ENCODE measurements at regions not wholly inside any gene's neighbourhood (a gene's known extent, or its start where the extent isn't known, plus 50 kb on each side); places are given as distances from the start of the nearest gene placed in this dataset.

- intact Hi-C loops (cut with DNase I, micrococcal nuclease) = no loop called here
- DNase-seq (no peak), ATAC-seq (no peak)
These were observed 172.9 kb upstream of the NSMCE3 start for GRCh38 chr15:29442532-29442931.

DNA sequence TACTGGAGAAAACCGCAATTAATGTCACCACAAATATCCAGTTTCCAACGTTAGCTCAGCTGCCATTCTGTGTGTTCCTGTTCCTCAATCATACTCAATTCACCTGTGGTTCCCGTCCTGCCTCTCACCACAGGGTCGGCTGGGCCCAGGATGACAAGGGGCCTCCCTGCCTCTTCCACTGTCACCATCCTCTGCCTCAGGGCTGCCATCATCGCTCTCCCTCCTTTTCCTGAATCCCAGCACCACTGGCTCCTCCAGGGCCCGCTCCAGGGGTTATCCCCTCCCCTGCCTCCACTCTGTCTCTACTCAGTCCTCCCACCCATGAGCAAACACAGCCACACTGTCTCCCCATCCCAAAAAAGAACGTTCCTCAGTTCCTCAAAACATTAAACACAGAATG, 170.9 kb upstream of the NSMCE3 start:
- DNase-seq (no peak), ATAC-seq (no peak)
- intact Hi-C loops (cut with DNase I, micrococcal nuclease) = no loop called here

DNA sequence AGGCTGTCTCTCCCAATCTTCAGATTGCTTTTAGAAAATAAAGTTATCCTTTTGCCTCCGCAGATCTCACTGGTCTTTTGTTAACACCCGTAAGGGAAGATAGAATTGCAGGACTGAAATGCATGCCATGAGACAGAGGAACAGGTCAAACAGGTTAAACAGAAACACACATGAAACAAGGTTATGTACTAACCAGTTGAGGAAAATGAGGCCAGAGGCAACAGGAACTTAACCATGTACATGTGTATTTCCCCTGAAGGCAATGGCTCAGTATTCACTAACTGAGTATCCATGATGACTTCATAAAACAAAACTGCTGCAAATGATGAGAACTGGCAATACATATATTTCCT, 169.1 kb upstream of the NSMCE3 start:
- DNase-seq (no peak), ATAC-seq (peak; percentile 79)
- intact Hi-C loops (cut with DNase I, micrococcal nuclease) = no loop called here

GRCh38 chr15:29437888-29438702, 168.5 kb upstream of the NSMCE3 start:
- no peak for DNase-seq
- intact Hi-C loops (cut with DNase I, micrococcal nuclease) = no loop called here
- peak; percentile 69 for ATAC-seq

GRCh38 chr15:29435811-29436210, 166.2 kb upstream of the NSMCE3 start:
- ATAC-seq (no peak), DNase-seq (no peak)
- intact Hi-C loops (cut with DNase I, micrococcal nuclease) = no loop called here

DNA sequence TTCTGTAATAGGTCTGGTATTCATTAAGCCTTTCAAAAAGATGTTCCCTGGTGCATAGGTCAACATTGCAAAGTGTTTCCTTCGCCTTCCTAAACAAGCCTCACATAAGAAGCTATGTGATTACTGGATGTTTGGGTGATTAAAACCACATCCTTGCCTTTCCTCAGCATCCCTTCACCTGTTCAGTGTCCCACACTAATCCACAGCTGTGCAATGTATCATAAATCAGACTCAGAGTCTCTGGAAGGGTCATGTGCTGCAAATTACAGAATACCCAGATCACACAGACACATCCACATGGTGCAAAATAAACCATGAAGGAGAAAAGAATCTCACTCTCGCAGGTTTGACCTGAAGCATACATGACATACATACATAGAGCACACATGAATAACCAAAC, 164.7 kb upstream of the NSMCE3 start:
- intact Hi-C loops (cut with DNase I, micrococcal nuclease) = no loop called here
- ATAC-seq (no peak), DNase-seq (no peak)

DNA sequence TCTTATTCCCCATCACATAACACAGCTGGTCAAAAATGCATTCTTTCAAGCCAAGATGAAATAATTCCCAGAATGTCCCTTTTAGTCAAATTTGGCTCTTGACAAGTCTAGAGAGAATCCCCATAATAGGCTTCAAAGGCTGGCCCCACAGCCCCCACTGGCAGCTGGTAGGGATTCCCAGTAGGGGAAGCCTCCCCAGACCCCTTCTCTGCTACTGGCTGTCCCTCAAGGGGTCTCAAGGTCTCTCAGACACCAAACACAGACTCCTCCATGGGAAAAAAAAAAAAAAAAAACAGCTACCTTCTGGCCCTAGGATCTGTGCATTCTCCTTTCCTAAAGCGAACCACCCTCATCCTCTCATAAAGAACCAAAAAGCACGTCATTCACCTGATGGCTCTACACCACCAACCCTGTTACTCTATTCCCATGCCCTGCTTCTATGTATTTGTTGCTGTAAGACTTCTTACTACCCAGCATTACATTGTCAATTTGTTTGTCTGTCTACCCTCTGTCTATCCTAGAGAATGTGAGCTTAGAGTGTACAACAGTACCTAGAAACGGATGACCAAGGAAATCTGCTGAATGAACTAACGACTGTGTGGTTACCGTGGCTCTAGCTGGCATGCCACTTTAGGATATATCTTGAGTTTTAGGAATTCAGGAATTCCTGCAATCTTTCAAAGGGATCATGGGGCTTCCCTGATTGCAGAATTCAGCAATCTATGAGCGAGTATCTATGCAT, 164.1 kb upstream of the NSMCE3 start:
- no peak for DNase-seq
- intact Hi-C loops (cut with DNase I, micrococcal nuclease) = no loop called here
- ATAC-seq = no peak

- ATAC-seq = no peak
- intact Hi-C loops (cut with DNase I, micrococcal nuclease) = no loop called here
- DNase-seq = no peak
These were observed 163.4 kb upstream of the NSMCE3 start for GRCh38 chr15:29433050-29433318.

GRCh38 chr15:29432191-29433049, 162.8 kb upstream of the NSMCE3 start:
- DNase-seq (no peak), ATAC-seq (no peak)
- intact Hi-C loops (cut with DNase I, micrococcal nuclease) = no loop called here

- no peak for ATAC-seq
- no peak for DNase-seq
- intact Hi-C loops (cut with DNase I, micrococcal nuclease) = no loop called here
These were observed 161.2 kb upstream of the NSMCE3 start for GRCh38 chr15:29430831-29431230.

GRCh38 chr15:29430124-29430523, 160.5 kb upstream of the NSMCE3 start:
- ATAC-seq = no peak
- DNase-seq = no peak
- intact Hi-C loops (cut with DNase I, micrococcal nuclease) = no loop called here

DNA sequence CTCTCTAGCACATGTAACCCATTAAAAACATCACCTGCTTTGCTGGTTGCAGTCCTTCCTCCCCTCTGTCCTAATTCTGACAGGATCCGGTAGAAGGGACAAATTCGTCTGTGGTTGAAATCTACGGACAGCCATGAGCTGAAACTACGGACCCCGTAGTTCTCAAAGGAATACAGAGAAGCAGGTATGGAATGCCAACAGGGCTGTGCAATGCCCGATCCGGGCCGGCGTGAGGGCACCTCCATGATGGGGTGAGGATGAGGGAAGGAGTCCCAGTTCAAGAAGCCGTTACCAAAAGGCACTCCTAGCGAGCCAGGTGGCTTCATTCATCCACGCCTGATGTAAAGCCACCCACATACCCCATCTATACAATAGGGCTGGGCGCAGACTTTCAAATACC, 160.0 kb upstream of the NSMCE3 start:
- intact Hi-C loops (cut with DNase I, micrococcal nuclease) = no loop called here
- DNase-seq = no peak
- no peak for ATAC-seq

DNA sequence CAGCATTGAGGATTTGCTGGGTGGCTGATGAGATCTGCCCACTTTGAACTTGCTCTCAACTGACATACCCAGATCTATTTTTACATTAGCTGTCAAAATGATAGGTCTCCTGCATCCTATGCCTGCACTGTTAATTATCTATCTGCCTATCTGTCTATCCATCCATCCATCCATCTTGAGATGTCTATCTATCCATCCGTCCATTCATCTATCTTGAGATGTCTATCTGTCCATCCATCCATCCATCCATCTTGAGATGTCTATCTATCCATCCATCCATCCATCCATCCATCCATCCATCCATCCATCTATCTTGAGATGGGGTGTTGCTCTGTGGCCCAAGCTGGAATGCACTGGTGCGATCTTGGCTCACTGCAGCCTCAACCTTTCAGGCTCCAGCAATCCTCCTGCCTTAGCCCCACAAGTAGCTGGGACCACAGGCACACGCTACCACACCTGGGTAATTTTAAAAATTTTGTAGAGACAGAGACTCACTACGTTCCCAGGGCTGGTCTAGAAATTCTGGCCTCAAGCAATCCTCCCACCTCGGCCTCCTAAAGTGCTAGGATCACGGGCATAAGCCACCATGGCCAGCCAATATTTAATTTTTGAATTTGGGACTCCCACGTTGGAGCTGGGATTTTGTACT, 159.4 kb upstream of the NSMCE3 start:
- ATAC-seq = no peak
- intact Hi-C loops (cut with DNase I, micrococcal nuclease) = no loop called here
- no peak for DNase-seq

GRCh38 chr15:29425864-29426263, 156.2 kb upstream of the NSMCE3 start:
- intact Hi-C loops (cut with DNase I, micrococcal nuclease) = no loop called here
- no peak for ATAC-seq
- no peak for DNase-seq

DNA sequence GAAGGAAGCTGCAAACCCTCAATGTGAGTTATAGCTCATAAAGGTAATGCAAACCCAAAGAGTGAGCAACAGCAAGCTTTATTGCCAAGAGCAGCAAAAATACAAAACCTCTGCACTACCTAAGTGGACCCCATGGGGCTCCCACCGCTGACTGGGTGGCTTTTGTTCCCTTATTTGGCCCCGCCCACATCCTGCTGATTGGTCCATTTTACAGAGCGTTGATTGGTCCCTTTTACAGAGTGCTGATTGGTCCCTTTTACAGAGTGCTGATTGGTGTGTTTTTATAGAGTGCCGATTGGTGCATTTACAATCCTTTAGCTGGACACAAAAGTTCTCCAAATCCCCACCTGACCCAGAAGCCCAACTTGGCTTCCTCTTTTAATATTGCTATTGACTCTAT, 154.5 kb upstream of the NSMCE3 start:
- intact Hi-C loops (cut with DNase I, micrococcal nuclease) = no loop called here
- DNase-seq (no peak), ATAC-seq (no peak)

DNA sequence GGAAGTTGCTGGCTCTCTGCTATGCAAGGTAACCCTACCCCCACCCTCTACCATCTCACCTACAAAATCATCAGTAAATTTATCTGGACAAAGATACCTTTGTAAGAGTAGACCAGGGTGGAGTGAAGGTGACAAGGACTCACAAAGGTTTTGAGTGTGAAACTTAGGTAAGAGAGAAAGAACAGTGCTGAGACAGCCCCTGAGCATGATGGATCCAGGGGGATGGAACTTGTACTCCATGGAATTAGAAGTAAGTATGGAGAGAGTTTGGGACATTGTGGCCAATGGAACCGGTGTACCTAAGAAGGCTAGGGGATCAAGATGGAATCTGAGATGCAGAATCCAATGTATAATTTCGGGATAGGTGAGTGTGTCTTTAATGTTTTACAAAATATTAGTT, 153.0 kb upstream of the NSMCE3 start:
- ATAC-seq = no peak
- DNase-seq = no peak
- intact Hi-C loops (cut with DNase I, micrococcal nuclease) = no loop called here

DNA sequence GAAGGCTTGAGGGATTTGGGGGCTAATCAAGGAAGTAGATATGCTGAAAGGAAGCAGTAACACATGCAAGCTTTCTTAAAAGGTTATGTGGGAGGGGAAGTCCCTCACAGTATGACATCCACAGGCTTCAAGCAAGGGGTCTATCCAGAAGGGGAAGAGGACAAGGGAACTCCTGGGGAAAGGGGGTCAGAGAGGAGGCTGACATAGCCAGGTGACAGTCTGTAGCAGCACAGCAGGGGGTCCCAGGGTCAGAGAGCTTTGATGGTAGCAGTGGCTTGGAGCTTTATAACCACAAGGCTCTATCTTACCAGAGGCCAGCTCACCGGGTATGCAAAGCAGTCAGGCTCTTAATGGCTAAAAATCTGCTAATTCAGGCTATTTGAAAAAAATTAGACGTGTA, 150.6 kb upstream of the NSMCE3 start:
- intact Hi-C loops (cut with DNase I, micrococcal nuclease) = no loop called here
- no peak for DNase-seq
- ATAC-seq = no peak

DNA sequence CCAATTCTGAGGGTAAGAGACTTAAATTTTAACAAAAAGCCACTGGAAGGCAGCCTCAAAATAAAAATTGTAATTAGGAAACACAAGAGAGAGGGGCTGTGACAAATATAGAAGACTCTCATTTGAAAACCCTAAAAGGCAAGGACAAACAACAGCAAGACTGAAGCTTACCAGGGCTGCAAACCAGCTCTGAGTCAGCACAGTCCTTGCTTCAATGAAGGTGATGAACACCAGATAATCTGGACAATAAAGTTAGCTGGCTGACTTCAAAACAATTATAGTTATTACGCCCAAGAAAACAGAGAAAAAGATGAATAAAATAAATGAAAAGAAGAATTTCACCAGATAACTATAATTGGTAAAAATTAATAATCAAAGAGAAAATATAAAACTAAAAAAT, 149.3 kb upstream of the NSMCE3 start:
- DNase-seq (no peak), ATAC-seq (no peak)
- intact Hi-C loops (cut with DNase I, micrococcal nuclease) = no loop called here

GRCh38 chr15:29418178-29418577, 148.6 kb upstream of the NSMCE3 start:
- intact Hi-C loops (cut with DNase I, micrococcal nuclease) = no loop called here
- ATAC-seq (peak; percentile 99), DNase-seq (no peak)

DNA sequence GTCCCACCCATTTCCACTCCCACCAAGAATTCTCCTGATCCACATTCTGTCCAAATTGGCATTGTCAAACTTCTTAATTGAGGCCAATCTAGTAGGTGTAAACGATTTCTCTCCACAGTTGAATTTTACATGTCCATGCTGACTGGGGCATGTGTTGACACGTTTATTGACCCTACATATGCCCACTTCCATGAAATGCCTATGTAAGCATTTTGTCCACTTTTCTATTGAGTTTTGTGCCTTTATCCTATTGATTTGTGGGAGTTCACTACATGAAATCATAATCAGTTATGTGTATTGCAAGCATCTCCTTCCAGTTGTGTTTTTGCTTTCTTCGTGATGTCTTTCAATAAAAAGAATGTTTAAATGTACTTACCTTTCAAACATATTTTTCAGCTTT, 141.7 kb upstream of the NSMCE3 start:
- intact Hi-C loops (cut with DNase I, micrococcal nuclease) = no loop called here
- ATAC-seq (no peak), DNase-seq (no peak)

Data from left colon (tissue), 2 donors.